Amniotic epithelial cell (primary cell): ENCODE measurements at regions not wholly inside any gene's neighbourhood (a gene's known extent, or its start where the extent isn't known, plus 50 kb on each side); places are given as distances from the start of the nearest gene placed in this dataset.

Experiments used
- DNase-seq: peaks from one replicate; pipeline ENCODE4 v3.0.0-alpha.2; 2010; ENCODE audit warnings: low read depth

GRCh38 chr1:29458737-29459619 is 222.7 kb downstream of the PTPRU start:
- no peak for DNase-seq

DNA sequence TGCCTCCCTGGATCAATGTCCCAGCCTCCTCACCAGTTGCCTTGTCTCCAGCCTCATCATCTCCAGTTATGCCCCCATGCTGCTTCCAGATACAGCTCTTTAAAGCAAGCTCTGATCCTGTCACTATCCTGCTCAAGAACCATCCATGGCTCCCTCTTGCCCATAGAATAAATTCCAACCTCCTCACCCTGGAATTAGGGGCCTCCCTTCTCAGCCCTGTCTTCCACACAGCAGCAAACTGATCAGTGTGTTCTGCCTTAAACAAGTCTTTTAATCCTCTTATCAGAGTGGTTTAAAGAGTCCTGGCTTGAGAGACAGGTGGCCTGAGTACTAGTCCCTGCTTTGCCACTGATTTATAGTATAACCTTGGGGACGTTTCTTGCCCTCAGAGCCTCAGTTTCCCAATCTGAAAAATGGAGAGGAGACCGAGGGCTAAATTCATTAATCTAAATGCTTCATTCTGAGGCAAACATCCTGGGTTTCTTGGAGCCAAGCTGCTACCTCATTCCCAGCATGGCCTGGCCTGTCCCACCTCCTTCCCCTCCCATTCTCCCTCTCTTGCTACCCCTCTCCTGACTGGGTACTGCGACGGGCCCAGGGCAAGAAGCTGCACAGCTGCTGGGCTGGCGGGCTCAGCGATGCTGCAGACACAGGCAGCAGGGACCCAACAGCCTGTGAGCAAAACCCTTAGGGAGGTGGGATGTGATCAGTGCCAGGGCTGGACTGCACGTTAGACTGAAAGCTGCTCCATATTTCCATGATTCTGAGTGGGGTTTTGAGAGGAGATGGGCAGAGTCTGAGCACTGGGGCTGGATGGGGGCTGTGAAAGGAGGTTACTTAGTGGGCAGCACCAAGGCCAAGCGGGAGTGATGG is 221.4 kb downstream of the PTPRU start:
- no peak for DNase-seq

DNA sequence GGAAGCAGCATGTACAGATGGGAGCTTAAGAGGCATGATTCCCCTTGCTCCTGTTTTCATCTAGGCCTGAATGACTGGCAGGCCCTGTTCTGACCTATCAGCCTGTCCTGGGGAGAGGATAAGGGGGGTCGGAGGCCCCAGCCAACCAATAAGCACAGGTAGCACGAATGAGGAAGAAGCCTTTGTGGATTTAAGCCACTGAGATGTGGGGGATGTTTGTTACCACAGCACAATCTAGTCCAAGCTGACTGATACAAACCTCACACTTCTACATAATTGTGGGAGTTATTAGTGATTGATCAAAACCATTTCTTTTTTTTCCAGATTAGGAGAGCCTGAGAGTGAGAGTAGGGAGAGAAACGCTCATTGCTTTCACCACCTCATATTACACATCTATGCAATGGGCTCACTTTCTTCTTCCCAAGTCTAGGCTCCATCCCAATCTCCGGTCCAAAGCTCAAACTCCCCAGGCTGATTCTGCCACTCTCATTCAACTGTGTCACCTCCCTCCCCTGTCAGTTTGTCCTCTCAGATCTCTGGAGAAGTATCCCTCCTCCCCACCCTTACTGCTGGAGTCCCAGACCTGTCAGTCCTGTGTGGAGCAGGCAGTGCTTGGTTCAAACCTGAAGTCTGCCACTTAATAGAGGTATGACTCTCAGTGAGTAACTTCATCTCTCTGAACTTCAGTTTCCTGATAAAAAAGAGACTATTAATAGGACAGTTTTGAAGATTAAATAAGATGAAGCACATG is 220.5 kb downstream of the PTPRU start:
- no peak for DNase-seq

DNA sequence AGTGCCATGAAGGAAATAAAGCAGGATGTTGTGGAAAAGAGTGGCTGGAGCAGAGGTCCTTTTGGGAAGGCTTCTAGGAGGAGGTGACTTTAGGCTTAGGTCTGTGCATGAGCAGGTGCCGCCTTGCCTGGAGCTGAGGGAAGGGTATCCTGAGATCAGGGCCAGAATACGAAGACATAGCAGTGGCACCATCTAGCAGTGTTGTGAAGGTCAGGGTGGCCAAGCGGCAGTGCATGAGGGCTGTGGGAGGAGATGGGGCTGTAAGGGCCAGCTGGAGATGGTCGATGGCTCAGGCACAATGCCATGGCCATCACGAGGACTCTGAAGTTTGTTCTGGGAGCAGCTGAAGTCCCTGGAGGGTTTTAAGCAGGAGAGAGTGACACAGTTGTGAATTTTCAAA is 219.5 kb downstream of the PTPRU start:
- DNase-seq = no peak

- DNase-seq = no peak
Observed at GRCh38 chr1:29454616-29455380, 218.5 kb downstream of the PTPRU start.

- peak; percentile 45 for DNase-seq
Observed at GRCh38 chr1:29453502-29454240, 217.3 kb downstream of the PTPRU start.

GRCh38 chr1:29452463-29453230 is 216.3 kb downstream of the PTPRU start:
- DNase-seq = no peak

DNA sequence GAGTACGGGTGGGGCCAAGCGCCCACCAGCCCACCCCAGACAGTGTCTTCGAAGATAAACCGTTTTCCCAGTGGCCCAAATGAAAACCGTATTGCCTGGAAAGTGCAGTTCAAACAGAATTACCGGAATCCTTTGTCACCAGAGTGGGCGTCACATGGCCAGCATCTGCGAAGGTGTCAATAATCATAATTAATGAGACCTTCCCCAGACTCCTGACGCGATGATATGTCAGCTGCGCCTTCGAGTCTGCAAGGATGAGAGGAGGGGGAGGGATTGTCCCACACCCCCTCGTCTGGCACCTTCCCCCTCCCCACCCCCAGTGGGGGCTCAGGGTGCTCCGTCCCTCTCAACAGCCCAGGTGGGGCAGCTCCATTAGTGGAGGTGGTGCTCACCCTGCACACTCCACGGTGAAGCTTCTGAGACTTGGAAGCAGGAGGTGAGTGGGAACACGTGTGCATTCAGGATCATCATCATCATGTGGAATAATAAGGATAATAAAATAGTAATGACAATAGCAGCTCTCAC is 215.1 kb downstream of the PTPRU start:
- no peak for DNase-seq

DNA sequence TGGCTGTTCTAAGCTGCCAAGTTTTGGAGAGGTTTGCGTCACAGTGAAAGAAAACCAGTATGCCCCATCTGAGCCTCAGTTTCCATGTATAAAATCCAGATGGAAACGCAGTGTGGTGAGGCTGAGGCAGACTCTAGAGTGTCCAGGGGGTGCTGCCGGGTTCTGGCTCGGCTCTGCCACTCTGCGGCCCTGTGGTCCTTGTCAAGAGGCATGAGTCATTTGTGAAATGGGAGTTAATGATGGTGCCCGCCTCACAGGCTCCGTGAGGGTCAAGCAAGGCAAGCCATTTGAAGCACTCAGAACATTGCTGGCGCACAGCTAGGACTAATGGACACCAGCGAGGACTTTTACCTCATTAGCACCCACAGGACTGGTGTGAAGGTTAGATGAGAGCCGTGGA is 214.3 kb downstream of the PTPRU start:
- no peak for DNase-seq

DNA sequence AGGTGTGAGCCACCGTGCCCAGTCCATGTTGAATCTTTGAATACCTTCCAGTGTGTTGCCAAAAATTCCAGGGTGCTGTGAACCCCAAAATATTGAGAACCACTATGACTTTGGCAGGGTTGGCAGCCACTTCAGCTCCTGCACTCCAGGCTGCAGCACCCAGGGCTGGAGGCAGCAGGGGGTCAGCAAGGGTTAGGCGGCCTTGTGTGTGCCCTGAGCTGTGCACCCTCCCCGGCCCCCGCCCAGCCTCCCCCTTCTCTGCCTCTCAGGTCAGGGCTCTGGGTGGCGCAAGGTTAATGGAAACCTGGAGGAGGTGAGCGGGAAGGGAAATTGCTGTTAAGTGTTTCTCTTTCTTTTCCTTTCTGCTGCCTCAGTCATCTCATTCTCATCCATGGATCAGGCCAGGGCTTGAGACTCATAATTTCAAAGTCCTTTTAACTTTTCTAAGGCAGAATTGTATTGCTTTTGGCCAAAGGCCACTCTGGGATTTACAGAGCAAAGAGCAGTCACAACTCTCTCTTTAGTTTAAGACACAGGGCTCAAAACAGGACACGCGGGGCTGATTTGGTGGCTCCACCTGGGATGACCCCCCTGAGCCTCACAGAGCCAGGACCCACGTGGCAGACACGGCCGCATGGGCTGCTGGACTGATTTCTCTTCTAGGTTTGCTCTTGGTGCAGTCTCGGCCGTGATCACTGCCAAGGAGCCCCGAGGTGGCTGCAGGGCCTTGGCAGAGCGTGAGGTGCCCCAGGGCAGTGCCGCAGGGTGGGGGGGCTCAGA is 212.3 kb downstream of the PTPRU start:
- no peak for DNase-seq

- no peak for DNase-seq
Observed at GRCh38 chr1:29447368-29447767, 211.0 kb downstream of the PTPRU start.

DNA sequence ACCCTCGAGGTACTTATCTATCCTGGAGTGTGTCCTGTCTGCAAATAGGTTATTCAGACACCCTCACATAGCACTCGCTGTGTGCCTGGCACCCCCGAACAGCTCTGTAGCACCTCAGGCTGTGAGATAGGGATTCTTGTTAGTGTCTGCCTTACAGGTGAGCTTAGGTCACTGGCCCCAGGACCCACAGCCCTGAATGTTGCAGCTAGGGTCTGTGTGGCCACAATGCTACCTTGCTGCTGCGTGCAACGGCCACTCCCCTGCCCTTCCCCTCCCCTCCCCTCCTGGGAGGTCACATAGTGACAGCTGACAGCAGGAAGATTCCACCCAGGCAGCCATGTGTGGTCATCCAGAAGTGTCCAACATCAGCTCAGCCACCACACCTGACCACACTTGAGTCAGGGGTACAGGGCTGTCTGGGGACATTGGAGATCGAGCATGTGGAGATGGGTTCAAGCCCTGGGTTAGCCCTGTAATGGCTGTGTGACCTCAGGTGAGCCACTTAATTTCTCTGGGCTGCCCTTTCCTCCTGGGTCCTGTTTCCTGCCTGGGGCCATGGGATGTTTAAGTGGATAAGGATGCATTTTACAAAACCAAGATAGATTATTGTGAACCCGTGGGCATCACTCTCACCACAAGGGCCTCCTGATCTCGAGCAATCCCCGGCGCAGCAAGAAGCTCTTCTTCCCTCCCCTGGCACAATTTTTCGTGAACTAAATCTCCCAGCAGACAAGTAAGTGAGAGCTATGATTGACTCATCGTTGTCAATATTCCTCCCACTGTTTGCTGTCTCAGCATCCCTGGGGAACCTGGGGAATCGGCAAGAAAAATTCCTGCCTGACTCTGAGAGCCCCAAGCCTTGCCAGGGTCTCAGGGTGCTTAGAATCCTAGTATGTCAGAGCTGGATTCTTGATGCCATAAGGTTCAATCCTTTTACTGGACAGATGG is 208.7 kb downstream of the PTPRU start:
- DNase-seq = no peak

DNA sequence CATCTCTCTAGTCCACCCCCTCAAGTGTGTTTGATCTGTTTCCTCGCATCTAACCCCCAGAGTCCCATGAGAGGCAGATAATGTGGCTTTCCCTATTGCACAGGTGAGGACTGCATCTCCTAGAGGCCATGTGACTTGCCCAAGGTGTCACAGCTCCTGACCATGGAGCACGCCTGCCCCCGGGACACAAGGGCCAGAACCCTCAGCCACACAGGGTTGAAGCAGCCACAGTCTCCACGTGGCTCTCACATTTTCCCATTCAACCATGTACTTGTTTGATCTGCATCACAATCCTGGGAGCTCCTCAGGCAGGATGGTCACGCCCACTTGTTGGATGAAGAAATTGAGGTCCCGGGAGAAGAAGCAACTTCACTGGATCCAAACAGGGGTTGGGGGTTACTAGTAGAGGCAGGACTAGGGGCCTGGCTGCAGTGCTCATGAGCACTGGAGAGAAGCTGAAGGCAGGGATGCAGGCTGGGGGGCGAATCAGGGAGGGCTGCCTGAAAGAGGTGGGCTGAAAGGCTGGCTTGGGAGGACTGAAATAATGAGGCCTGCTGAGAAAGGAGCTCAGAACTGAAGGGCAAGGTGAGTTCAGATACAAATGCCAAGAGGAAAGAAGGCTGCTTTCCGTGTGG is 207.9 kb downstream of the PTPRU start:
- DNase-seq = no peak

GRCh38 chr1:29441916-29442668 is 205.8 kb downstream of the PTPRU start:
- DNase-seq = no peak

DNA sequence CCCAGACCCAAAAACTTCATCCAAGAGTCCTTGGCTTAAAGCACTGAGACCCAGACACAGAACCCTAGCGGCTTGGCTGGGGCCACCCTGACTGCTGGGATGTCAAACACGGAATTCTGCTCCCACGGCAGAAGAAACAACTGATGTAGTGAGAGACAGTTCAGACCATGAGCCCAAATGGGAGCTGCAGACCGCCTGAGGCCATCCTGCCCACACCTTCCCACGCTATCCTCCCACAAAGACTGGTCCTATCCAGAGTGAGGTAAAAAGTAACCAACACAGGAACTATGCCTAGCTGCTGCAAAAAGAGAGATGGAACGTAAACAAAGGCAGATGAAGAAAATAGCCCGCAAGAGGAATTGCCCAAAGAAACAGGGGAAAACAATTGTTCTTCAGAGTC is 203.3 kb downstream of the PTPRU start:
- no peak for DNase-seq

DNA sequence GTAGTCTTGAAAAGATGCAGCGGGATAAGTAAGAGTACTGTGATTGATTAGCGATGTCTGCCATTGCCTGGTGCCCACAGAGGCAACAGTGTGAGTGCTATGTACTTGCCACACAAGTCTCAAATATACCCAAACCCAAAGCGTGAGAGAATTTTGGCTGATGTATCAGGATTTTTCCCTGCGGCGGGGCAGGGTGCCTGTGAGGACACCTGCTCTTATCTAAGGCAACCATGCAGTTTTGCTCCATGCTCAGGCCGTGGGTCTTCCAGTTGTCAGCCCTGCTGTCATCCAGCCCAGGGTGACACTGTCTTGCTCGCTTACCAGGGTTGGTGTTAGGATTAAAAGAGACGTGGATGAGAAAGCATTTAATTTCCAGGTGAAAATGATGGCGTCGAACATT is 202.7 kb downstream of the PTPRU start:
- DNase-seq = no peak

DNA sequence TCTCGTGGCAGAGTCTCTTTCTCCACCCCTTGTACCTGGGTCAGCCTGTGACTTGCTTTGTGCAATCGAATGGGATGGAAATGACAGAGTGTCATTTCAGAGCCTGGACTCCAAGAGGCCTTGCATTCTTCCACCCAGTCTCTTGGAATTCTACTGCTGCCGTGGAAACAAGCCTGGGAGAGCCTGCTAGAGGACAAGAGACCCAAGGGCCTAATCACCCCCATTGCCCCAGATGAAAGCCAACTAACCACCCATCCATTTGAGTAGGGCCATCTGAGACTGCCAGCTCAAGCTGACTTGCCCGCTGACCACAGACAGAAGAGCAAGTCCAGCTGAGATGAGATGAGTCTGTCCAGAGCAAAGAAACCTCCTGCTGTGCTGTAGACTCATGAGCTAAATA is 201.6 kb downstream of the PTPRU start:
- DNase-seq = no peak
